K562 (cell line): ENCODE measurements at regions not wholly inside any gene's neighbourhood (a gene's known extent, or its start where the extent isn't known, plus 50 kb on each side); places are given as distances from the start of the nearest gene placed in this dataset.

Source experiments
- ATAC-seq: fragments of 200-7000 bp; cut with Tn5 transposase; 3 replicates; pipeline ENCODE4 v1.9.1; 2020; ENCODE audit warnings: moderate library complexity
- BruUV-seq: library from RNA; stranded (reverse); fragments of 400-500 nt; replicated peaks from 2 replicates; lab custom pipeline; 2021; lab: Mats Ljungman, UMichigan
- CTCF ChIA-PET: fragments of 300-600 bp; formaldehyde crosslinking; extraction: SDS; loops from one replicate; lab custom pipeline; 2021; ENCODE audit warnings: low intra/inter-chr PET ratio; lab: Yijun Ruan, JAX
- POLR2A ChIA-PET: fragments of 300-600, 350-650 bp; sonication (Branson Sonifier 250); formaldehyde crosslinking; extraction: SDS; loops from one replicate; lab custom pipeline; 2021; ENCODE audit warnings: antibody characterized with exemption, inconsistent platforms; lab: Yijun Ruan, JAX
- DNase-seq, 4 experiments: peaks; one replicate each; pipeline versions ENCODE4 v3.0.0 to v3.0.0-alpha.2; 2011 to 2018; ENCODE audit warnings: low spot score in 3 of 4, mixed read lengths in 3 of 4; ENCODE audit errors: extremely low read depth in 1 of 4
- FAIRE-seq: peaks from 2 replicates; lab custom pipeline; 2011; peaks lifted over from hg19 to GRCh38; lab: Jason Lieb, UNC
- H2AFZ ChIP-seq: 2 replicates; pipeline ENCODE4 v1.6.0; 2011; ENCODE audit warnings: low read depth, low read length, control low read depth, inconsistent platforms
- H3K27ac ChIP-seq: fragments of 200-600 bp; 3 replicates; pipeline ENCODE4 v1.8.0; 2011; ENCODE audit warnings: low read depth, mild to moderate bottlenecking, control low read depth, inconsistent platforms, low read length, moderate library complexity, mixed read lengths; ENCODE audit errors: extremely low read depth
- H3K27me3 ChIP-seq, 2 experiments: fragments of 300-600 bp in 1 of 2; 2 replicates in 1 of 2; 3 replicates in 1 of 2; pipeline versions ENCODE4 v1.6.0 to v1.8.0; 2011; ENCODE audit warnings: inconsistent platforms in 2 of 2, low read length in 2 of 2, mild to moderate bottlenecking in 1 of 2, mixed read lengths in 1 of 2, moderate library complexity in 1 of 2; ENCODE audit not compliant: control insufficient read depth in 2 of 2, insufficient read depth in 2 of 2
- H3K36me3 ChIP-seq: fragments of 300-600 bp; 3 replicates; pipeline ENCODE4 v1.8.0; 2011; ENCODE audit warnings: mild to moderate bottlenecking, low read length, inconsistent platforms; ENCODE audit not compliant: control insufficient read depth, insufficient read depth
- H3K4me1 ChIP-seq, 2 experiments: fragments of 200-600 bp in 1 of 2; replicated peaks in 1 of 2; 2 replicates in 1 of 2; 3 replicates in 1 of 2; pipeline versions ENCODE4 v1.5.1 to v1.8.0; 2011; ENCODE audit warnings: inconsistent platforms in 2 of 2, low read length in 2 of 2, mild to moderate bottlenecking in 1 of 2, mixed read lengths in 1 of 2, moderate library complexity in 1 of 2; ENCODE audit not compliant: control insufficient read depth in 2 of 2, insufficient read depth in 2 of 2
- H3K4me2 ChIP-seq: 2 replicates; pipeline ENCODE4 v1.6.1; 2011; ENCODE audit warnings: low read length, control low read depth, inconsistent platforms, mixed read lengths; ENCODE audit not compliant: insufficient read depth
- H3K4me3 ChIP-seq: fragments of 200-600 bp; sonication (generic), shearing (Covaris generic); 2 replicates; pipeline ENCODE4 v1.5.1; 2016; ENCODE audit warnings: control low read depth, inconsistent platforms
- H3K79me2 ChIP-seq: fragments of 200-600 bp; 3 replicates; pipeline ENCODE4 v1.8.0; 2011; ENCODE audit warnings: low read length, inconsistent platforms; ENCODE audit not compliant: control insufficient read depth, insufficient read depth
- H3K9ac ChIP-seq, 2 experiments: 2 replicates each; pipeline versions ENCODE4 v1.6.0 to v1.6.1; 2011; ENCODE audit warnings: low read depth in 2 of 2, low read length in 2 of 2, control low read depth in 1 of 2, inconsistent platforms in 1 of 2, mild to moderate bottlenecking in 1 of 2, mixed read lengths in 1 of 2; ENCODE audit not compliant: insufficient read depth in 1 of 2
- H3K9me1 ChIP-seq: one replicate; pipeline ENCODE4 v1.6.0; 2011; ENCODE audit warnings: inconsistent platforms, mild to moderate bottlenecking, low read length, moderate library complexity; ENCODE audit not compliant: control insufficient read depth, insufficient read depth
- H3K9me3 ChIP-seq: replicated peaks from 2 replicates; pipeline ENCODE4 v1.5.1; 2011; ENCODE audit warnings: low read depth, low read length, inconsistent platforms; ENCODE audit not compliant: control insufficient read depth, insufficient read depth
- H4K20me1 ChIP-seq: replicated peaks from 2 replicates; pipeline ENCODE4 v1.6.1; 2011; ENCODE audit warnings: low read length, inconsistent platforms, mixed read lengths; ENCODE audit not compliant: control insufficient read depth, insufficient read depth
- ELF1 ChIP-seq: fragments of 200-800 bp; sonication (Bioruptor generic); IDR thresholded peaks from 2 replicates; pipeline ENCODE4 v1.6.1; 2016; ENCODE audit warnings: missing genetic modification characterization, missing compliant biosample characterization
- FOSL1 ChIP-seq: fragments of 200-800 bp; sonication (Bioruptor generic); conservative IDR thresholded peaks from 2 replicates; pipeline ENCODE4 v1.6.1; 2016; ENCODE audit warnings: missing genetic modification characterization, missing compliant biosample characterization
- GATAD2B ChIP-seq: fragments of 450-650 bp; IDR thresholded peaks from 2 replicates; pipeline ENCODE4 v1.6.1; 2017; ENCODE audit warnings: mild to moderate bottlenecking, borderline replicate concordance
- JUND ChIP-seq, 2 experiments: IDR thresholded peaks; 2 replicates in 1 of 2; 3 replicates in 1 of 2; pipeline ENCODE4 v1.6.1; 2011; ENCODE audit warnings: borderline replicate concordance in 2 of 2, low read depth in 2 of 2, low read length in 2 of 2, improper control_type of control experiment in 1 of 2, missing biosample characterization in 1 of 2, missing genetic modification characterization in 1 of 2, missing genetic modification reagents in 1 of 2
- LARP7 ChIP-seq: fragments of 450-650 bp; IDR thresholded peaks from 2 replicates; pipeline ENCODE4 v1.6.1; 2016
- LEF1 ChIP-seq: fragments of 450-650 bp; IDR thresholded peaks from 2 replicates; pipeline ENCODE4 v1.6.1; 2016; ENCODE audit warnings: mild to moderate bottlenecking
- MAZ ChIP-seq, 2 experiments: fragments of 450-650 bp in 1 of 2; sonication (generic) in 1 of 2; formaldehyde crosslinking; IDR thresholded peaks in 1 of 2; conservative IDR thresholded peaks in 1 of 2; 2 replicates each; pipeline versions ENCODE4 v1.4.0 to v1.5.0; 2020; ENCODE audit warnings: mild to moderate bottlenecking in 1 of 2, missing genetic modification reagents in 1 of 2
- MCM2 ChIP-seq: fragments of 450-650 bp; IDR thresholded peaks from 2 replicates; pipeline ENCODE4 v1.6.1; 2017; ENCODE audit warnings: low read depth, mild to moderate bottlenecking
- OTX1 ChIP-seq: fragments of 450-650 bp; formaldehyde crosslinking; IDR thresholded peaks from 2 replicates; pipeline ENCODE4 v1.4.0; 2022; ENCODE audit warnings: mild to moderate bottlenecking
- POLR3A ChIP-seq: IDR thresholded peaks from 2 replicates; pipeline ENCODE4 v1.6.1; 2011; ENCODE audit warnings: borderline replicate concordance, mild to moderate bottlenecking, moderate library complexity; ENCODE audit not compliant: insufficient read length, insufficient read depth; ENCODE audit errors: extremely low read depth
- SETDB1 ChIP-seq: IDR thresholded peaks from one replicate; pipeline ENCODE4 v1.6.1; 2012; ENCODE audit warnings: low read length, control low read depth, inconsistent platforms
- STAT5A ChIP-seq: IDR thresholded peaks from 2 replicates; pipeline ENCODE4 v1.6.1; 2012; ENCODE audit warnings: low read length, inconsistent platforms, borderline replicate concordance
- ZNF143 ChIP-seq: sonication (generic); formaldehyde crosslinking; IDR thresholded peaks from 2 replicates; pipeline ENCODE4 v1.9.0; 2022; ENCODE audit warnings: mild to moderate bottlenecking, missing genetic modification reagents
- ZNF3 ChIP-seq: fragments of 250-450 bp; sonication (Bioruptor Pico); IDR thresholded peaks from 2 replicates; pipeline ENCODE4 v1.5.0; 2021; ENCODE audit warnings: mild to moderate bottlenecking, moderate library complexity
- ZNF655 ChIP-seq: fragments of 250-450 bp; sonication (Bioruptor Pico); IDR thresholded peaks from 2 replicates; pipeline ENCODE4 v1.5.0; 2021
- WGBS: fragments of 100-300 bp; shearing (Covaris generic); methylation state at CpG from one replicate; pipeline ENCODE4 v1.1.6; 2016; ENCODE audit warnings: low coverage, mixed read lengths; ENCODE audit not compliant: insufficient coverage; ENCODE audit errors: missing lambda C conversion rate; 5-methylcytosine and 5-hydroxymethylcytosine counted together
- in situ Hi-C: fragments of 300-500 bp; cut with MboI; formaldehyde crosslinking; loops from 4 replicates; pipeline ENCODE4 v1.15.0; 2018; ENCODE audit warnings: inconsistent platforms, mixed read lengths
- intact Hi-C: fragments of 100-400 bp; cut with micrococcal nuclease; formaldehyde crosslinking; loops from 2 replicates; pipeline ENCODE4 v1.14.2; 2022

GRCh38 chr7:114225784-114226183 is 188.8 kb upstream of the FOXP2 start:
- ATAC-seq (no peak), DNase-seq (no peak), FAIRE-seq (no peak)
- no peaks in the 10 kb centered on the region for H3K9me3 ChIP-seq
- ChIA-PET CTCF (no interaction called here), POLR2A (no interaction called here)
- H3K4me1 ChIP-seq: no peaks in the 10 kb centered on the region
- H3K36me3 ChIP-seq: no peaks in the 10 kb centered on the region
- no peak overlapping the region for H3K9ac ChIP-seq
- H3K9me1 ChIP-seq: no peaks in the 10 kb centered on the region
- no peak overlapping the region for H3K4me2 ChIP-seq
- no peak overlapping the region for H3K27ac ChIP-seq
- no peaks in the 10 kb centered on the region for H3K27me3 ChIP-seq
- in situ Hi-C loops: no loop called here
- no peaks in the 10 kb centered on the region for H3K79me2 ChIP-seq
- H3K4me3 ChIP-seq: no peak overlapping the region
- no peak for TF ChIP-seq OTX1 (CRISPR knock-in tag)
- TF ChIP-seq MAZ (CRISPR knock-in tag; conservative IDR thresholded peaks at IDR 0.05 in 1 of 2, IDR thresholded peaks at IDR 0.05 in 1 of 2): no peak
- TF ChIP-seq, all 486 proteins: peak for 0
- no peaks in the 10 kb centered on the region for H4K20me1 ChIP-seq
- intact Hi-C loops: no loop called here
- BruUV-seq: no TSS peak
- no peak overlapping the region for H2AFZ ChIP-seq

GRCh38 chr7:114218283-114218682 is 196.3 kb upstream of the FOXP2 start:
- in situ Hi-C loops: no loop called here
- no peaks in the 10 kb centered on the region for H3K79me2 ChIP-seq
- H3K36me3 ChIP-seq: no peaks in the 10 kb centered on the region
- WGBS: 0% methylated on average over 1 of the region's 1 CpG
- intact Hi-C loops: no loop called here
- no peaks in the 10 kb centered on the region for H4K20me1 ChIP-seq
- H3K4me3 ChIP-seq: no peak overlapping the region
- H3K27ac ChIP-seq: no peak overlapping the region
- POLR2A ChIA-PET: no interaction called here
- BruUV-seq: no TSS peak
- no peaks in the 10 kb centered on the region for H3K9me3 ChIP-seq
- H3K4me1 ChIP-seq: no peaks in the 10 kb centered on the region
- no peak overlapping the region for H3K9ac ChIP-seq
- DNase-seq: no peak
- ATAC-seq: no peak
- CTCF ChIA-PET: no interaction called here
- no peak for FAIRE-seq
- H3K27me3 ChIP-seq: no peaks in the 10 kb centered on the region
- H2AFZ ChIP-seq: no peak overlapping the region
- no peak overlapping the region for H3K4me2 ChIP-seq
- H3K9me1 ChIP-seq: no peaks in the 10 kb centered on the region
- TF ChIP-seq ELF1 (tag) (no peak), FOSL1 (tag) (no peak), LARP7 (no peak), SETDB1 (no peak), ZNF143 (no peak), JUND (IDR thresholded peaks at IDR 0.05; ENCODE audit: borderline replicate concordance, low read depth, low read length) (no peak), JUND (tag; IDR thresholded peaks at IDR 0.05; ENCODE audit: borderline replicate concordance, low read depth, low read length) (no peak), MCM2 (no peak), STAT5A (no peak), ZNF3 (CRISPR knock-in tag) (no peak), LEF1 (no peak), ZNF655 (CRISPR knock-in tag) (no peak), POLR3A (no peak), GATAD2B (no peak)
